Stimulated activated naive CD8-positive, alpha-beta T cell treated with anti-CD3 and anti-CD28 coated beads, Interleukin-15, amount 100 ng/mL, for 72 hours (primary cell): ENCODE measurements at regions not wholly inside any gene's neighbourhood (a gene's known extent, or its start where the extent isn't known, plus 50 kb on each side); places are given as distances from the start of the nearest gene placed in this dataset.
A peak's percentile ranks its signal among the peaks of the same experiment; 100 is the strongest.
"Not testable (repeated sequence)": the region's sequence is repeated elsewhere in the genome, so short reads cannot be mapped to it uniquely, and the experiment has no call there.

Experiments
- ATAC-seq: fragments of 150-1000 bp; cut with Tn5 transposase; 2 replicates; pipeline ENCODE4 v1.10.0; 2021; ENCODE audit warnings: mild to moderate bottlenecking, moderate library complexity
- DNase-seq, 2 donors: peaks; one replicate each; pipeline ENCODE4 v3.0.0; 2021 to 2022
- H3K27ac Mint-ChIP-seq, 2 donors: one replicate each; pipeline ENCODE4 v1.8.0; 2022; ENCODE audit warnings: mild to moderate bottlenecking in 2 of 2, mixed read lengths in 2 of 2, moderate library complexity in 2 of 2
- H3K27me3 Mint-ChIP-seq: one replicate; pipeline ENCODE4 v1.8.0; 2022; ENCODE audit warnings: mixed read lengths
- H3K4me1 Mint-ChIP-seq: one replicate; pipeline ENCODE4 v1.8.0; 2022; ENCODE audit warnings: mild to moderate bottlenecking, mixed read lengths
- H3K4me3 Mint-ChIP-seq, 2 donors: one replicate each; pipeline ENCODE4 v1.8.0; 2022; ENCODE audit warnings: mild to moderate bottlenecking in 2 of 2, mixed read lengths in 2 of 2, moderate library complexity in 1 of 2
- H3K9me3 Mint-ChIP-seq, 2 donors: one replicate each; pipeline ENCODE4 v1.8.0; 2022; ENCODE audit warnings: mixed read lengths in 2 of 2

DNA sequence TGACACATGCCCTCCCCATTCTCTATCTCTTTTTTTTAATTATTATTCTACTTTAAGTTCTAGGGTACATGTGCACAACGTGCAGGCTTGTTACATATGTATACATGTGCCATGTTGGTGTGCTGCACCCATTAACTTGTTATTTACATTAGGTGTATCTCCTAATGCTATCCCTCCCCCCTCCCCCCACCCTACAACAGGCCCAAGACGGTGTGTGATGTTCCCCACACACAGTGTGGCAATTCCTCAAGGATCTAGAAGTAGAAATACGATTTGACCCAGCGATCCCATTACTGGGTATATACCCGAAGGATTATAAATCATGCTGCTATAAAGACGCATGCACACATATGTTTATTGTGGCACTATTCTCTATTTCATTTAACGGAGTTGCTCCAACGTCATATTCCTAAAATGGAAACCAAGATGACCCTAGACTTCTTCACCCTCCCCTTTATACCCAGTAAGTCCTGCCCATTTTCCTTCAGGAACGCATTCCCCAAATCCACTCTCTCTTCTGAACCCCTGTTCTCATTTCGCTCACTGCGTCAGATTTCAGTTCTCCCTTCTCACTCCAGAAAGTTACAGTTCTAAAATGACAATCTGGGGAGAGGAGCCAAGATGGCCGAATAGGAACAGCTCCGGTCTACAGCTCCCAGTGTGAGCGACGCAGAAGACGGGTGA, 175.6 kb downstream of the MEX3B start:
- peak overlapping the region in 1 of 2 donors; percentile 80 for H3K27ac Mint-ChIP-seq
- H3K4me1 Mint-ChIP-seq, DNase-seq, H3K9me3 Mint-ChIP-seq, ATAC-seq, H3K27me3 Mint-ChIP-seq: not testable (repeated sequence)
- H3K4me3 Mint-ChIP-seq, result peak overlapping the region in 1 of 2 donors; percentile 68

DNA sequence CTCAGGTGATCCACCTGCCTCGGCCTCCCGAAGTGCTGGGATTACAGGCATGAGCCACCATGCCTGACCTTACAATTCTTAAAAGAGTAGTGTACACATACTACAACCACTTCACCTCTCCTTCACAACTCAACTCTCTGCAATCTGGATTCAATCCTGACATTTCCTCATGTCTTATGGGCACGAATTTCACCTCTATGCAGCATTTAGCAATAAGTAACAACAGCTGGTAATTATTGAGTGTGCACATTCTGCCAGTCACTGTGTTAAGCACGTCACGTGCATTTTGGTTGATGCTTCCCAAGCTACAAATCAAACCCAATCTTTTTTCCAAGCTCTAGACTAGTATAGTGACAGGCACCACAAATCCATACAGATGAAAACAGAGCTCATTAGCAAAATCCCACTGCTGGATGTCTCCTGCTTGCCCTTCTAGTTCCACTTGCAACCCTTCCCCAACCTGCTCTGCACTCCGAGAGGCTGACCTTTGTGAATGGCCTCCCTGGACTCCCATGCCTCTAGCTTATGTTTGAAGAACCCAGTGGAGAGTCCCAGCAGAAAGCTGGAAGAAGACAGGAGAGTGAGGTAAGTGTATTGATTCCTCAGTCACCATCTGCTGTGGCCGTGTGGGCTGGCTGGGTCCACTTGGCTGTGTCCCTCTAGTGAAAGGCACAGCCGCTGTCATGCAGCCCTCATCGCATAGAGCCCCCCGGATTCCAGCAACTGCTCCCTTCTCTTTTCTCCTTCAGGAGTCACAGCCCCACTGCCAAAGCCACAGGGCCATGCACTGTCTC, 176.5 kb downstream of the MEX3B start:
- ATAC-seq (no peak), DNase-seq (no peak)
- no peaks in the 10 kb centered on the region for H3K27me3 Mint-ChIP-seq
- H3K4me3 Mint-ChIP-seq, result no peak overlapping the region
- no peaks in the 10 kb centered on the region for H3K9me3 Mint-ChIP-seq
- H3K27ac Mint-ChIP-seq, result no peak overlapping the region
- no peaks in the 10 kb centered on the region for H3K4me1 Mint-ChIP-seq

DNA sequence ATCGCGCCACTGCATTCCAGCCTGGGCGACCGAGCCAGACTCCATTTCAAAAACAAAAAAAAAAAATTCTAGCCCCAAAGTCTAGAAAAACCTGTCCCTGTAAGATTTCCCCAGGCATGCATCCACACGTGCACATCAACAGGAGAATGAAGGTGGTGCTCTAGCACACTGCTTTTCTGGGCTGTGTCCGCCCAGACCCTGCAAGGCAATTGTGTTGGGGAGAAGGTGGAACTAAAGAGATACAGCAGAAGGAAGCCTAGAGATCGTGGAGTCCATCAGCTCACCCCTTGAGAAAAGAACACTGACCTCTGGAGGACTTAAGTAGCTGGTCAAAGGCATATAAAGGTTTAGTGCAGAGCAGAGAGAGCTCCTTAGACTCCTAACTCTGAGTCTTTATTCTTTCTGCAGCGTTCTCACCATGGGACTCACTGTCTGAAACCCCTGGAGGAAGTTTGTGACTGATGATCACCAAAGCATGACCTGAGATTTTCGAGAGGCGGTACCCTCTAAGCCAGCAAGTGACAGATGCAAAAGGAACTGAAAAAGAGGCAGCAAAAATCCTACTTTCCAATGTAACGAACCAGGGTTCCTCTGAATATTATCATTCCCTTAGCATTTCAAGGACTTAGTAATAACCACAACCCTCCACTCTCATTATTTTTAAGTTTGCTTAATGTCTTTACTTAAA, 179.8 kb downstream of the MEX3B start:
- DNase-seq (no peak), ATAC-seq (no peak)
- no peaks in the 10 kb centered on the region for H3K9me3 Mint-ChIP-seq
- H3K4me1 Mint-ChIP-seq, result no peaks in the 10 kb centered on the region
- H3K27ac Mint-ChIP-seq, result no peak overlapping the region
- no peak overlapping the region for H3K4me3 Mint-ChIP-seq
- no peaks in the 10 kb centered on the region for H3K27me3 Mint-ChIP-seq

DNA sequence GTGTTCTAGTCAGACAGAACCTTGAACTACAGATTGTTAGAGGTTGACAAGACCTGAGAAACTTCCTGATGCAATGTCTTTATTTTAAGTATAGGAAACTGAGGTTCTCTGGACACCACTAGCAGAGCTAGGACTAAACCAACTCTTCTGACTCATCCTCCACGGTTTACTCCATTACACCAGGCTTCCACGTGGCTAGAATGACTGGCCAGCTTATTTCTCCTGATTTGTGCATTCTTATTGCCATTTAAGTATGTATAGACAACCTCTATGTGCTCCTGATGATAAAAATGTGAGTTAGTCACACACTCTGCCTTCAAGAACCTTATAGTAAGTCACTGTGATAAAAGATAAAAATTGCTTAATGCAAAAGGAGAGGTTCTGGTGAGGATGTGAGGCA, 182.7 kb downstream of the MEX3B start:
- Mint-ChIP-seq H3K9me3 (no peaks in the 10 kb centered on the region), H3K4me1 (no peaks in the 10 kb centered on the region), H3K27me3 (no peaks in the 10 kb centered on the region), H3K4me3 (no peak overlapping the region), H3K27ac (no peak overlapping the region)
- DNase-seq (no peak), ATAC-seq (no peak)

DNA sequence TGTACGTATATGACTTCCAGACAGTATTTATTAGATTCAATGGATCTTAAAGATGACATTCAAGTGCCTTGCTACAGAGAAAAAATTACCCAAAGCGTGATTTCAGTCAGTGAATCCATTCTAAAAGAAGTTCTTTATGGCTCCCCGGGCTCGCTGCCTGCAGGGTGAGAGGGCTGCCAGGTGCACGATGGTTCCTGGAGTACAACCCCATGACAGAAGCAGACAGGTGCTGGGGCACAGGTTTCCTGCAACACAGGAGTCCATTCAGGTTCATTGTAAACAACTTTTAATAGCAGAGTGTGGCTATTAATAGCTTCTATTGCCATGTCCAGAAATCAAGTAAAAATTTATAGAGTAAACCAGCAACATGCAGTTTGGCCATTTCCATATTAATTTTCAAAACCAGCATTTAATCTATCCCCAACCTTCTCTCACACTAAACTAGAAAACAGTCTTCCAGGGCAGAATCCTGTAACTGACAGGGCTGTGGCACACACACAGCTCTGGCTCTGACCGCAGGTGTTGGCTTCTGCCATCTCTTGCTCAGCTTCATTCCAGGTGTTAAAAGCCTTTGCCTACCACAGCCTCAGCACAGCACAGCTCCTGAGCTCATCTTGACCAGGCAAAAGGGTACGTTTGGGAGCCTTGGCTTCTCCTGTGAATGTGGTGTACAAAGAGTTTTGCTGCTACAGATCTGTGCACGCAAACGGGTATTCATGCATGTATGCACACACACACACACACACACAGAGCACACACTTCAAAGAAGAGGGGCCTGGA, 185.9 kb downstream of the MEX3B start:
- ATAC-seq (no peak), DNase-seq (no peak)
- Mint-ChIP-seq H3K27me3 (no peaks in the 10 kb centered on the region), H3K9me3 (no peaks in the 10 kb centered on the region), H3K4me3 (no peak overlapping the region), H3K27ac (no peak overlapping the region), H3K4me1 (no peaks in the 10 kb centered on the region)

DNA sequence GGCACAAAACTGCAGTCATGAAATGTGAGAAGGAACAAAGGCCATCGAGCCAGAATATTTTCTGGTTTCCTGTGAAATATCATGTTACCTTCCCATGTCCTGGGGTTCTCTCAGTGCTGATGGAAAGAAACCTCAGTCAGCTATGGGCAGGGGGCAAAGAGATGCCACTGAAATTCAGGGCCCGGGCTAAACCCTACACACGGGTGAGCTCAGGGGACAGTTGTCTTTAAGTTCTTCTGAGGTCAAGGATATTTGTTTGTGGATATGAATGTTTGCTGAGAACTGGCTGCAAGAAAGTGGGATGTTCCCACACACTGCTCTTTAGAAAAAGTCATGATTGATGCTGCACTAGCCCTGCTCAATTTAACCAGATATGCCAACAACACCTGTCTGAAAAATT, 187.2 kb downstream of the MEX3B start:
- Mint-ChIP-seq H3K27me3 (no peaks in the 10 kb centered on the region), H3K4me3 (no peak overlapping the region), H3K27ac (no peak overlapping the region), H3K9me3 (no peaks in the 10 kb centered on the region), H3K4me1 (no peaks in the 10 kb centered on the region)
- no peak for DNase-seq
- ATAC-seq, result no peak

DNA sequence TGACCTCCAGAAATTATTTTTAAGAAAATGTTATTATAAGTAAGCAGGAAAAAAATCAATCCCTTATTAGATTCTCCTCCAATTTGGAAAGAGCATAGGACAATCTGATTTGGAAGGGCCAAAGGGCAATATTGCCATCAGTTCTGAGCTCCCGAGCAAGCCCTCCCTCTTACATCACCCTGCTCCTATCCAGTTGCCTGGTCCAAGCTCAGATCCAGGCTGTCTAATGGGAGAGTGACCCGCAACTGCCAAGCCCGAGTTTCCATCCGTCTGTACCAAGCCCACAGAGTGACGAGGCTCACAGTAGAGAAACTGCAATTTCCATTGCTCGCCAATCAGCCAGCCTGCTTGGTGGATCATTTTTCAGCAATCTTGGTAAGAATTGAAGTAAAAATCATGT, 187.7 kb downstream of the MEX3B start:
- no peaks in the 10 kb centered on the region for H3K4me1 Mint-ChIP-seq

DNA sequence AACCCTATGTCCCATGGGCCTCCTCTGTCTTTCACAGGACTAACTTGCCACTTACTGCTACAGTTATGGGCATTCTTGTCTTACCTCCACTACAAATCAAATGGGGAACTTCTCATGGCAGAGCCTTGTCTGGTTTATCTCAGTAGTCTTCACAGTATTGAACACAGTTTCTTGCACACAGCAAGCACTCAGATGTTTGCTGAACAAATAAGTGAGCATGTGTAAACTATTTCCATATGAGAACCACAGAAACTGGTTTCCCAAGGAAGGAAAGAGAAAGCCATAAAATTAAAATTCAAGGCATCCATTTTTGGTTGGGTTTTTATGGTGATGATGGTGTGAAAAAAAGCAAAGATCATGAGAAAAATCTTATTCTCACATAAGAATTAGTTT, 189.2 kb downstream of the MEX3B start:
- no peaks in the 10 kb centered on the region for H3K27me3 Mint-ChIP-seq
- H3K9me3 Mint-ChIP-seq, result no peaks in the 10 kb centered on the region
- no peaks in the 10 kb centered on the region for H3K4me1 Mint-ChIP-seq
- ATAC-seq, result no peak
- H3K27ac Mint-ChIP-seq, result no peak overlapping the region
- DNase-seq, result no peak
- H3K4me3 Mint-ChIP-seq, result no peak overlapping the region

More for the DNA sequence above, 187.7 kb downstream of the MEX3B start:
- Mint-ChIP-seq H3K27me3 (no peaks in the 10 kb centered on the region), H3K27ac (no peak overlapping the region), H3K9me3 (no peaks in the 10 kb centered on the region), H3K4me3 (no peak overlapping the region)
- ATAC-seq, result no peak
- DNase-seq, result no peak

DNA sequence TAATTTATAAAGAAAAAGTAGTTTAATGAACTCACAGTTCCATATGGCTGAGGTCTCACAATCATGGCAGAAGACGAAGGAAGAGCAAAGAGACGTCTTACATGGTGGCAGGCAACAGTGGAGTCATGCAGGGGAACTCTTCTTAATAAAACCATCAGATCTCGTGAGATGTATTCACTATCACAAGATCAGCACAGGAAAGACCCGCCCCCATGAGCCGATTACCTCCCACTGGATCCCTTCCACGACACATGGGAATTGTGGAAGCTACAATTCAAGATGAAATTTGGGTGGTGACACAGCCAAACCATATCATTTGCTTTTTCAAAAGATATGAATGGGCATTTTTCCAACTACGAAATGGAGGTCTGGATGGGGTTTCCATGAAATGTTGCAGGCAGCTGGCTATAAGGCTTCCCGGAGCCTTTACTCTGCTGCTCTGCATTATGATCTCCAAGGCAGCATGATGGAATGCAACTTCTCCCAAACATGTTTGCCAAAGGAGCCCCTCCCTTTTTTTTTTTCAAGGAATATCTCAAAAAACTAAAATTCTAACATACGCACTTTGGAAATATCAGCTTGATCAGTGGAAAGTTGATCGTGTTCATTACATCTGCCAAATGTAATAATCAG, 189.7 kb downstream of the MEX3B start:
- Mint-ChIP-seq H3K27ac (no peak overlapping the region), H3K4me1 (no peaks in the 10 kb centered on the region), H3K4me3 (no peak overlapping the region), H3K9me3 (no peaks in the 10 kb centered on the region), H3K27me3 (no peaks in the 10 kb centered on the region)
- DNase-seq (no peak), ATAC-seq (no peak)

DNA sequence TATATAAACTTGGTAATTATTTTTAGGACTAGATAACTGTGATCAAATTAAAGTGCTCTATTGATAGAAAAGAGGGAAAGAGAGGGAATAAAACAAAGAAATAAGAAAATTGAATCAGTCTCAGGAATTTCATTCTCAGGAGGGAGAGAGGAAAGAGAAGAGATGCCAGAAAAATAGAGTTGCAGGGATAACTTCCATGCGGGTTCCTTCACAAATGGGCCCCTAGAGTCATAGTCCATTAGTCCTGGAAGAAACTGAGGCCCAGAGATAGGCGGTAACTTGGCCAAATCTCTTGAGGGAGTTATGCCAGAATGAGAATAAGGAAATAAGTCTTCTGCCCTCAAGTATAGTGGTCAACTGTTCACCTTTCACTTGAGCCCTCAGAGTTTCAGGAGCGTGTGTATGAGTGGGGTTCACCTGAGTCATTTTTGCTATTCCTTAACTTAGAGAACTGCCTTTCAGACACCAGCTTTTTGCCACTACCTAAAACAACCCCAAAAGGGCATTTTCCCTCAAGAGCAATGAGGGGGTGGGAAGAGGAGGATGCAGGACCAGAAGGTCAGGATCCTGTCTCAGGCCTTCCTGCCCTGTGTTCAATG, 192.6 kb downstream of the MEX3B start:
- H3K27ac Mint-ChIP-seq, result no peak overlapping the region
- H3K4me1 Mint-ChIP-seq, result no peaks in the 10 kb centered on the region
- ATAC-seq (no peak), DNase-seq (no peak)
- no peaks in the 10 kb centered on the region for H3K27me3 Mint-ChIP-seq
- no peak overlapping the region for H3K4me3 Mint-ChIP-seq
- H3K9me3 Mint-ChIP-seq, result no peaks in the 10 kb centered on the region

DNA sequence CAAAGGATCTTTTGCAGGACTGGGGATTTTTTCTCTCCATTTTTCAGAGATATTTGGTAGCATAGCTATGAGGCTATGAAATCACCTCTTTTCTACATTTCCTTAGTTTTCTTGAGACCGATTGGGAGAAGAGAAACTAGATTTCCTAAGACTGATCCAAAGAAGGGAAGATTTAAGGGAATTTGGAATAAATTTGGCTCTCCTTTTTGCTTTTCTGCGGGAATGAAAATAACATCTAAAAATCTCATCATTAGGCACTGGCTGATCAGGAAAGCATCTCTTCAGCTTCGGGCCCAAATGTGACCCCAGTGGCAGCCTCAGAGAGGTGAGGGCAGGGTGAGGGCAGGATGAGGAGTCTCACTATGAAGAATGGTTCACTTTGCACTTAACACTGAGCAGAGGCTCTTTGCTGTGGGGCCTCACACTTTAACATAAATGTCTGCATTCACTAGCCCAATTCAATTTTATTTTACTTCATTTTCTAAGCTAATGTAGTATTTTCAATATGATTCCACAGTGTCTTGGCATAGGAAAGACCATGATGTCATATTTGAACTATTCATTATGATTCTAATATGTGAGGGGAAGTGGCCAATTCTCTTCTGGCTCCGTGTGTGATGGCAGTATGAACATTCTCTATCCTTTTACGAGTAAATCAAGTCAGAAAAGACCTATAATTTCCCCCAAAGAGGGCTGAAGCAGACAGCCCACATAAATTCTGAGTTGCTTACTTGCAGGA, 193.2 kb downstream of the MEX3B start:
- Mint-ChIP-seq H3K27me3 (no peaks in the 10 kb centered on the region), H3K4me3 (no peak overlapping the region), H3K27ac (peak overlapping the region in 1 of 2 donors; percentile 6), H3K9me3 (no peaks in the 10 kb centered on the region), H3K4me1 (no peaks in the 10 kb centered on the region)
- no peak for DNase-seq
- no peak for ATAC-seq

DNA sequence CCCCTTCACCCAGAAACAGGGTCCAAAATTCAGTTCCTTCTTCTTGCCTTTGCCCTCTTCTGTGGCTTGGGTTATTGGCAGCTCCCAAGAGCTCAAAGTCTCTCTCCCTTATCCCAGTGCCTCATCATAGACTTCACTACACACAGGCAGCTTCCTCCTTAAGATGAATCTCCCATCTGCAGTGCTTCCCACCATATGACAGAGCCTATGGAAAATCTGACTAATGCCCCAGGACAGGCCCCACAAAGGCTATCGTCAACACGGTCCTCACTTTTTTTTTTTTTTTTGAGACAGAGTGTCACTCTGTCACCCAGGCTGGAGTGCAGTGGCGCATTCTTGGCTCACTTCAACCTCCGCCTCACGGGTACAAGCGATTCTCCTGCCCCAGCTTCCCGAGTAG, 194.1 kb downstream of the MEX3B start:
- Mint-ChIP-seq H3K27me3 (no peaks in the 10 kb centered on the region), H3K27ac (no peak overlapping the region), H3K4me1 (no peaks in the 10 kb centered on the region), H3K9me3 (no peaks in the 10 kb centered on the region), H3K4me3 (no peak overlapping the region)
- ATAC-seq, result no peak
- no peak for DNase-seq

DNA sequence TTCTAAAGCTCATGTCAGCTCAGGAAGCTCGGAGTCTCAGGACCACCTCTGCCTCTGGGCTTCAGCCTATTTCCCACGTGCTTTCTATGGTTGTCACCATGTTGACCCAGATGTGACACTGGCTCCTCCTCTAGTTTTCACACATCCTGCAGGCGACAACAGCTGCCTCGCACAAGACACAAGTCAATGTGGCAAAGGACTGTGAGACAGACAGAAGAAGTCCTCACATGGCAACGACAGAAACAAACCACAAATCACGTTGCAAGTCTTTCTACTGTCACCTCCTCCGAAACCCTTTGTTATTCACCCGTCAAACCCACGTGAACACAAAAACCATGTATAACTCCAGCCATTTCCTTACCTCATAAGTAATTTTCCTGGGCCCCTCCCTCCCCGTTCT, 194.5 kb downstream of the MEX3B start:
- DNase-seq, result no peak
- no peak overlapping the region for H3K27ac Mint-ChIP-seq
- H3K9me3 Mint-ChIP-seq, result no peaks in the 10 kb centered on the region
- no peaks in the 10 kb centered on the region for H3K27me3 Mint-ChIP-seq
- no peak for ATAC-seq
- H3K4me3 Mint-ChIP-seq, result no peak overlapping the region
- no peaks in the 10 kb centered on the region for H3K4me1 Mint-ChIP-seq

DNA sequence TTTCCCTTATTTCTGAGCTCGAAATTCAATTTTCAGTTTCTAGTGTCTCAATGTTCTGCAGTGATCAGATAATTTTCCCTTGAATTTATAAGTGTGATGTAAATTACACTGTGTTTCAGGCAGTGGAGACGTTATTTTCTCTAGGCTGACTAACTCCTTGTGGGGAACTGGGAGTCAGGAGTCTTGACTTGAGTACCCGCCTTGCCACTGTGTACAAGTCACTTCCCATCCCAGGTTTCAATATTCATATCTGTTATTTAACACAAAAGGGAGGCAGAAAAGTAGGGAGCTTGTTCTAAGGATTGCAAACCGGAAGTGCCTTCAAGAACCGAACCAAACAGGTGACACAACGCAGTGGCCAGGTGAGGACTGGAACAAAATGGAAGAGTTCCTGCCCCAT, 196.5 kb downstream of the MEX3B start:
- no peaks in the 10 kb centered on the region for H3K9me3 Mint-ChIP-seq
- H3K4me1 Mint-ChIP-seq, result no peaks in the 10 kb centered on the region
- no peak for ATAC-seq
- no peak overlapping the region for H3K4me3 Mint-ChIP-seq
- no peaks in the 10 kb centered on the region for H3K27me3 Mint-ChIP-seq
- DNase-seq, result no peak
- H3K27ac Mint-ChIP-seq, result no peak overlapping the region
